ENCODE measurements at regions not wholly inside any gene's neighbourhood (a gene's known extent, or its start where the extent isn't known, plus 50 kb on each side); places are given as distances from the start of the nearest gene placed in this dataset.

DNA sequence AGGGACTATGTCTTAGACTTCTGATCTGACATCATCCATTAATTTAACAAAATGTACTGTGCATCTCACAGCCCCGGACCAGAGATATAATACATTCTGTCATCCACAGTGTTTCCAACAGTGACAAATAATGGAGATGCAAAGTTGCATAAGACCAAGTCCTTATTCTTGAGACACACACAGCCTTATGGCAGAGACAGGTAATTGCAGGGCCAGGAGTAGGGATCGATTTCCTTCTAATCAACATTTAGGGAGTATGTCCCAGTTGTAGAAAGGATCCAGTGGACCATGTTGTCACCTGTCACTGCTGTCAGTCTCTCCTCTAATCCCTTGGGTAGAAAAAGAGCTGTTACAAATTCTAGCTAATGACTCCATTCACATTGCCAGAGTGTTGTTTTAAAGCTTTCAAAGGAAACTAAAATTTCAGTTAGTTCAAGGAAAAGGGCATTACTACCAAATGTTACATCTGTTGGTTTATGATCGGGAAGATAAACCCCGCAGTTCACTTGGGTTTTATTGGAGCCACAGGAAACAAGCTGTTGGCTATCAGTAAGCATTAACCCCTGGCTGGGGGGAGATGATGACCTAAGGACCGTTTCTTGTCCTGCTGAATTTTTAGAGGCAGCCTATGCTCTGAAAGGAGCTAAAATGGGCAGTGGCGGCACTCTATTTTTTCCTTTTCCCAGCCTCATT, 111.4 kb upstream of the ATXN1 start:
- no peak overlapping the region for H3K4me3 ChIP-seq
- H3K27ac ChIP-seq: no peak overlapping the region
- H3K27me3 ChIP-seq: no peaks in the 10 kb centered on the region
- H3K36me3 ChIP-seq: no peaks in the 10 kb centered on the region
- 57 to 65% methylated on average over 4 to 6 of the region's 6 CpGs for WGBS, 2 donors (ENCODE audit: low coverage in 1 of 2)
- ATAC-seq: no peak
- no peaks in the 10 kb centered on the region for H3K4me1 ChIP-seq
- TF ChIP-seq CTCF (IDR thresholded peaks at IDR 0.05) (no peak), POLR2AphosphoS5 (IDR thresholded peaks at IDR 0.05) (no peak), EP300 (IDR thresholded peaks at IDR 0.05) (no peak), POLR2A (IDR thresholded peaks at IDR 0.05) (no peak)
- no peaks in the 10 kb centered on the region for H3K9me3 ChIP-seq

GRCh38 chr6:16871047-16871446, 109.8 kb upstream of the ATXN1 start:
- no peak overlapping the region for H3K4me3 ChIP-seq
- TF ChIP-seq CTCF (IDR thresholded peaks at IDR 0.05) (no peak), EP300 (IDR thresholded peaks at IDR 0.05) (no peak), POLR2AphosphoS5 (IDR thresholded peaks at IDR 0.05) (no peak), POLR2A (IDR thresholded peaks at IDR 0.05) (no peak)
- ATAC-seq: no peak
- no peak overlapping the region for H3K27ac ChIP-seq
- WGBS, 2 donors (ENCODE audit: low coverage in 1 of 2): 89% methylated on average over 3 of the region's 5 CpGs; no CpG with 5 or more reads in 1 of the 2 donors
- H3K4me1 ChIP-seq: no peaks in the 10 kb centered on the region
- no peaks in the 10 kb centered on the region for H3K27me3 ChIP-seq
- no peaks in the 10 kb centered on the region for H3K9me3 ChIP-seq
- no peaks in the 10 kb centered on the region for H3K36me3 ChIP-seq

GRCh38 chr6:16868968-16869367, 107.7 kb upstream of the ATXN1 start:
- Histone ChIP-seq H3K4me3 (no peak overlapping the region), H3K36me3 (no peaks in the 10 kb centered on the region), H3K9me3 (no peaks in the 10 kb centered on the region), H3K27me3 (no peaks in the 10 kb centered on the region), H3K27ac (no peak overlapping the region), H3K4me1 (no peaks in the 10 kb centered on the region)
- TF ChIP-seq CTCF (IDR thresholded peaks at IDR 0.05): no peak
- no peak for TF ChIP-seq EP300 (IDR thresholded peaks at IDR 0.05)
- TF ChIP-seq POLR2A (IDR thresholded peaks at IDR 0.05): no peak
- TF ChIP-seq POLR2AphosphoS5 (IDR thresholded peaks at IDR 0.05): no peak
- 31 to 36% methylated on average over 2 to 3 of the region's 3 CpGs for WGBS, 2 donors (ENCODE audit: low coverage in 1 of 2)
- no peak for ATAC-seq

DNA sequence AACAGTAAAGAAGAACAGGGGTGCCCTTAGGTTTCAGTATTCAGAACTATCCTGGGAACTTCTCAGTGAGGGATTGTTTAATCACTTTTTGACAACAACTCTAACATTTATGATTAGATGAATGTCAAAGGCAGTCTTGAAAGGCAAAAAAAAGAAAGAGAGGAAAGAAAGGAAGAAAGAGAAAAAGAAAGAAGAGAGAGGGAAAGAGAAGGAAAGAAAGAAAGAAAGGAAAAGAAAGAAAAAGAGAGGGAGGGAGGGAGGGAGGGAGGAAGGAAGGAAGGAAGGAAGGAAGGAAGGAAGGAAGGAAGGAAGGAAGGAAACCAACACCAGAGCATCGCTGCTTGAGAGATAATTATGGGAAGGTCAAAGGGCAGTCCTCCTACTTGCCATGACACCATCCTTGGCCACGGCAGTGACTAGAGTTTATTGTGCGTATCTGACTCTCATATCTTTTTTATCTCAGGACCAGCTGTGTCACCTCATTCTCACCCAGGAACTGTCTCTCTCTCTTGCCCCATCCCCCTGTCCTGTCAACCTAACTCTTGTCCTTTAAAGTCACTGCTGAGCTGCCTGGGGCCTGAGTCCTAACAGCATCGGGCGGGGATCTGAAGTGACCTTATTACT, 96.8 kb upstream of the ATXN1 start:
- WGBS, 2 donors (ENCODE audit: low coverage in 1 of 2): 75% methylated on average over 5 of the region's 5 CpGs
- Histone ChIP-seq H3K4me3 (no peak overlapping the region), H3K9me3 (no peaks in the 10 kb centered on the region), H3K27me3 (no peaks in the 10 kb centered on the region), H3K36me3 (no peaks in the 10 kb centered on the region), H3K27ac (no peak overlapping the region), H3K4me1 (no peaks in the 10 kb centered on the region)
- TF ChIP-seq CTCF (IDR thresholded peaks at IDR 0.05): no peak
- no peak for ATAC-seq

- no peak overlapping the region for H3K27ac ChIP-seq
- no peaks in the 10 kb centered on the region for H3K9me3 ChIP-seq
- H3K4me3 ChIP-seq: no peak overlapping the region
- ATAC-seq: no peak
- no peaks in the 10 kb centered on the region for H3K36me3 ChIP-seq
- no peaks in the 10 kb centered on the region for H3K27me3 ChIP-seq
- TF ChIP-seq POLR2A (IDR thresholded peaks at IDR 0.05) (no peak), POLR2AphosphoS5 (IDR thresholded peaks at IDR 0.05) (no peak), EP300 (IDR thresholded peaks at IDR 0.05) (no peak), CTCF (IDR thresholded peaks at IDR 0.05) (no peak)
- H3K4me1 ChIP-seq: no peaks in the 10 kb centered on the region
Measured at GRCh38 chr6:16855460-16855859, 94.2 kb upstream of the ATXN1 start.
